BE2C (cell line): ENCODE measurements at regions not wholly inside any gene's neighbourhood (a gene's known extent, or its start where the extent isn't known, plus 50 kb on each side); places are given as distances from the start of the nearest gene placed in this dataset.

Source experiments
- DNase-seq: peaks from one replicate; pipeline ENCODE4 v3.0.0-alpha.2; 2020
- H3K27me3 ChIP-seq: fragments of 250-450 bp; sonication (Bioruptor Pico); 2 replicates; pipeline ENCODE4 v1.5.1; 2020; ENCODE audit warnings: mild to moderate bottlenecking
- H3K36me3 ChIP-seq: fragments of 250-450 bp; sonication (Bioruptor Pico); 2 replicates; pipeline ENCODE4 v1.5.1; 2020; ENCODE audit warnings: mild to moderate bottlenecking
- H3K4me1 ChIP-seq: fragments of 250-450 bp; sonication (Bioruptor Pico); 2 replicates; pipeline ENCODE4 v1.5.1; 2020
- H3K4me3 ChIP-seq: 2 replicates; pipeline ENCODE4 v1.5.1; 2011; ENCODE audit warnings: low read depth, low read length
- H3K9me3 ChIP-seq: fragments of 250-450 bp; sonication (Bioruptor Pico); 2 replicates; pipeline ENCODE4 v1.5.1; 2020
- CTCF ChIP-seq: IDR thresholded peaks from 2 replicates; pipeline ENCODE4 v1.5.1; 2012; ENCODE audit warnings: mild to moderate bottlenecking, low read depth, low read length

GRCh38 chr10:129024046-129024445, 443.0 kb upstream of the MGMT start:
- TF ChIP-seq CTCF, result no peak
- no peak for DNase-seq
- no peak overlapping the region for H3K4me3 ChIP-seq
- H3K9me3 ChIP-seq, result no peaks in the 10 kb centered on the region
- H3K36me3 ChIP-seq, result no peaks in the 10 kb centered on the region
- no peaks in the 10 kb centered on the region for H3K4me1 ChIP-seq
- no peaks in the 10 kb centered on the region for H3K27me3 ChIP-seq

GRCh38 chr10:129025787-129026186, 441.3 kb upstream of the MGMT start:
- H3K4me3 ChIP-seq, result no peak overlapping the region
- no peak for TF ChIP-seq CTCF

GRCh38 chr10:129027906-129028305, 439.1 kb upstream of the MGMT start:
- Histone ChIP-seq H3K27me3 (no peaks in the 10 kb centered on the region), H3K4me3 (no peak overlapping the region), H3K4me1 (peaks cover 11% of the 10 kb centered on the region; the same call in 1 of the 2 replicates), H3K36me3 (no peaks in the 10 kb centered on the region), H3K9me3 (no peaks in the 10 kb centered on the region)
- DNase-seq, result no peak
- no peak for TF ChIP-seq CTCF

More at GRCh38 chr10:129025787-129026186, 441.3 kb upstream of the MGMT start:
- Histone ChIP-seq H3K9me3 (no peaks in the 10 kb centered on the region), H3K4me1 (no peaks in the 10 kb centered on the region), H3K36me3 (no peaks in the 10 kb centered on the region), H3K27me3 (no peaks in the 10 kb centered on the region)
- no peak for DNase-seq

- Histone ChIP-seq H3K4me3 (no peak overlapping the region), H3K27me3 (no peaks in the 10 kb centered on the region), H3K9me3 (no peaks in the 10 kb centered on the region), H3K4me1 (peaks cover 11% of the 10 kb centered on the region; the same call in 1 of the 2 replicates), H3K36me3 (no peaks in the 10 kb centered on the region)
- no peak for TF ChIP-seq CTCF
- DNase-seq, result no peak
Measured at GRCh38 chr10:129028451-129028850, 438.6 kb upstream of the MGMT start.

- no peaks in the 10 kb centered on the region for H3K27me3 ChIP-seq
- TF ChIP-seq CTCF, result no peak
- H3K4me1 ChIP-seq, result peaks cover 11% of the 10 kb centered on the region; the same call in 1 of the 2 replicates
- H3K4me3 ChIP-seq, result no peak overlapping the region
- DNase-seq, result no peak
- no peaks in the 10 kb centered on the region for H3K9me3 ChIP-seq
- no peaks in the 10 kb centered on the region for H3K36me3 ChIP-seq
Measured at GRCh38 chr10:129029051-129029450, 438.0 kb upstream of the MGMT start.

- no peak for TF ChIP-seq CTCF
- no peak for DNase-seq
- Histone ChIP-seq H3K27me3 (no peaks in the 10 kb centered on the region), H3K4me3 (no peak overlapping the region), H3K9me3 (no peaks in the 10 kb centered on the region), H3K36me3 (no peaks in the 10 kb centered on the region), H3K4me1 (peaks cover 11% of the 10 kb centered on the region; the same call in 1 of the 2 replicates)
Measured at GRCh38 chr10:129029851-129030602, 437.0 kb upstream of the MGMT start.
